ENCODE measurements at regions not wholly inside any gene's neighbourhood (a gene's known extent, or its start where the extent isn't known, plus 50 kb on each side); places are given as distances from the start of the nearest gene placed in this dataset.

DNA sequence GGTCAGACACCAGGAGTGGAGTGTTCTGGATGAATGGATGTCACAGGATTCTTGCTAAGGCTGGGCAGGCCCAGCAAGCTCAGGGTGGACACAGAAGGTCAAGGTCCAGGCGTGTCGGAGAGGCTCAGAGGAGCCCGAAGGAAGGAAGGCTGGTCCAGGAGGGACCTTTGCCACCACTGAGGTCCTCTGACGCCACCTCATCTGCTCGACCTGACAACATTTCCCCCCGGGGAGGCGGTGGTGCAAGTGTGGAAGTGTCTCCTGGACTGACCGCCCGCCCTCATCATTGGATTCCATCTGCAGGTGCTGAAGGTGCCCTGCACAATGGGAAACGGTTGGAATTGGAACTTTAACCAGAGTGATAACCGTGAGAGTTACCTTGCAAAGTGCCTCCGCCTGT lies 124.6 kb downstream of the RTP5 start:
- Histone ChIP-seq H3K79me2 (ENCODE audit: insufficient read depth, low read depth) (no peaks in the 10 kb centered on the region), H3K27me3 (ENCODE audit: insufficient read depth, low read depth) (0 out of 2 replicates have a peak, but pooled peaks cover 6% of the 10 kb centered on the region), H3K9ac (no peak overlapping the region), H3K27ac (no peak overlapping the region), H2AFZ (ENCODE audit: low read depth) (no peak overlapping the region), H3K4me1 (ENCODE audit: low read depth, poor library complexity, severe bottlenecking) (no peaks in the 10 kb centered on the region), H3K36me3 (ENCODE audit: insufficient read depth) (no peaks in the 10 kb centered on the region), H3K4me2 (no peak overlapping the region), H4K20me1 (ENCODE audit: insufficient read depth) (no peaks in the 10 kb centered on the region), H3K4me3 (IDR thresholded peaks at IDR 0.05; ENCODE audit: insufficient read depth, low read depth, low read length) (no peak overlapping the region)
- TF ChIP-seq CTCF (conservative IDR thresholded peaks at IDR 0.05; ENCODE audit: low read depth, low read length), result no peak

DNA sequence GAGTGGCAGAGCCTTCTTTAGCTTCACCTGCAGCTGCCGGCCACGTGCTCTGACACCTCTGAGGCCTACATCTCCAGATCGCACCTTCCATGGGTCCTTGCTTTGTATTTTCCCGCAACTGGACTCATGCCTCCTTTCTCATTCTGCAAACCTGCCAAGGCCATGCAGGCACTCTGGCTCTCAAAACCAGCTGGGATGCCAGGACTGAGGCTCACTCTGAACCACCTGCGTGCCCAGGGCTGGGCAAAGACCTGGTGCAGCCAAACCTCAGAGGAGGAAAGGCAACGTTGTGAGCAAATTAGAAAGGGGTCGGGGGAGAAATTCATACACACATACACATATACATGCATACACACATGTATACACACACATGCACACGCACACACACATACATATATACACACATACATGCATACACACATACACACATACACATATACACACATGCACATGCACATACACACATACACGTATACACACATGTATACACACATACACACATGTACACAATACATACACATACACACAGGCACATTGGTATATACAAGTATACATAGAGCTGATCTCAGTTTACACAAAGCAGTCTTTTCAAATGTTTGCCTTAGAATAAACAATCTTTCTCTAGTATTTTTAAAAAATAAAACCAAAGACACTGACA lies 125.2 kb downstream of the RTP5 start:
- Histone ChIP-seq H2AFZ (ENCODE audit: low read depth) (no peak overlapping the region), H3K36me3 (ENCODE audit: insufficient read depth) (no peaks in the 10 kb centered on the region), H3K9ac (no peak overlapping the region), H3K4me1 (ENCODE audit: low read depth, poor library complexity, severe bottlenecking) (no peaks in the 10 kb centered on the region), H3K4me3 (IDR thresholded peaks at IDR 0.05; ENCODE audit: insufficient read depth, low read depth, low read length) (no peak overlapping the region), H3K27me3 (ENCODE audit: insufficient read depth, low read depth) (0 out of 2 replicates have a peak, but pooled peaks cover 6% of the 10 kb centered on the region), H3K27ac (no peak overlapping the region), H4K20me1 (ENCODE audit: insufficient read depth) (no peaks in the 10 kb centered on the region), H3K79me2 (ENCODE audit: insufficient read depth, low read depth) (no peaks in the 10 kb centered on the region), H3K4me2 (no peak overlapping the region)
- TF ChIP-seq CTCF (conservative IDR thresholded peaks at IDR 0.05; ENCODE audit: low read depth, low read length), result no peak

DNA sequence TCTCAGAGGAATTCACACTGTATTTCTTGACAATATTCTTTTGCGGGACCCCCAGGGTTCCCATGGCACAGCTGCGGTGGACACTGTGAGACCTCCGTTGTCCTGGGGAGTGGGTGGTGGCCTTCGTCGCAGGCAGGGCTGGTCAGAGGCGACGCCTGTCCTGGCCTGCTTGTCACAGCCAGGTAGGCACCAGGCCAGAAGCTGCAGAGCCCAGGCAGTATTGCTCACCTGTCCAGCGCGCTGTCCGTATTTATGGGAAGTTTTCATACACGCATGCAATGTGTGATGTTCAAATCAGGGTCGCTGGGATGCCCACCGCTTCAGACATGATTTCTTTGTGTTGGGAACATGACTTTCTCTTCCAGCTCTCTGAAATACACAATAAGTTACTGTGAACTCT lies 126.6 kb downstream of the RTP5 start:
- Histone ChIP-seq H4K20me1 (ENCODE audit: insufficient read depth) (no peaks in the 10 kb centered on the region), H3K27me3 (ENCODE audit: insufficient read depth, low read depth) (0 out of 2 replicates have a peak, but pooled peaks cover 6% of the 10 kb centered on the region), H2AFZ (ENCODE audit: low read depth) (no peak overlapping the region), H3K9ac (no peak overlapping the region), H3K4me3 (IDR thresholded peaks at IDR 0.05; ENCODE audit: insufficient read depth, low read depth, low read length) (no peak overlapping the region), H3K4me2 (no peak overlapping the region), H3K79me2 (ENCODE audit: insufficient read depth, low read depth) (no peaks in the 10 kb centered on the region), H3K36me3 (ENCODE audit: insufficient read depth) (no peaks in the 10 kb centered on the region), H3K27ac (no peak overlapping the region), H3K4me1 (ENCODE audit: low read depth, poor library complexity, severe bottlenecking) (no peaks in the 10 kb centered on the region)
- TF ChIP-seq CTCF (conservative IDR thresholded peaks at IDR 0.05; ENCODE audit: low read depth, low read length), result no peak

DNA sequence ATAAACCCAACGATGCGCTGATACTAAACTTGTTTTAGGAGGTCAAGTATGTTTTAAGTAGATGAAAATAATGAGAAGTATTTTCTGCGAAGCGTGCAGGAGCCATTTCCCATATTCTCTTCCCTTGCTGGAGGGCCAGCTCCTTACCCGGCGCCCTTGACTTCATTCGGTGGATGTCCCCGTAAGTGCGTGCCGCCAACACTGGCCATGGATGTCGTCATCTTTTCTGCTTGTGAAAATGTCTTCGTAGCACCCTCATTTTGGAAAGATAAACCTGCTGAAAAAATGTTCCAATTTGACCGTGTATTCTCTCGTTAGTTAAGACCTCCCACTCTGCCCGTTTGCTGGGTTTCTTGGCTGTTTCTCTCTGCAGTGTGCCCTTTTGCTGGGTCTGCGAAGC lies 127.5 kb downstream of the RTP5 start:
- H2AFZ ChIP-seq (ENCODE audit: low read depth), result no peak overlapping the region
- H3K4me3 ChIP-seq (IDR thresholded peaks at IDR 0.05; ENCODE audit: insufficient read depth, low read depth, low read length), result no peak overlapping the region
- H4K20me1 ChIP-seq (ENCODE audit: insufficient read depth), result no peaks in the 10 kb centered on the region
- TF ChIP-seq CTCF (conservative IDR thresholded peaks at IDR 0.05; ENCODE audit: low read depth, low read length), result no peak
- H3K4me1 ChIP-seq (ENCODE audit: low read depth, poor library complexity, severe bottlenecking), result no peaks in the 10 kb centered on the region
- no peak overlapping the region for H3K27ac ChIP-seq
- H3K4me2 ChIP-seq, result no peak overlapping the region
- no peaks in the 10 kb centered on the region for H3K36me3 ChIP-seq (ENCODE audit: insufficient read depth)
- no peaks in the 10 kb centered on the region for H3K79me2 ChIP-seq (ENCODE audit: insufficient read depth, low read depth)
- 0 out of 2 replicates have a peak, but pooled peaks cover 6% of the 10 kb centered on the region for H3K27me3 ChIP-seq (ENCODE audit: insufficient read depth, low read depth)
- H3K9ac ChIP-seq, result no peak overlapping the region
